Glomerular visceral epithelial cell (primary cell): ENCODE measurements at regions not wholly inside any gene's neighbourhood (a gene's known extent, or its start where the extent isn't known, plus 50 kb on each side); places are given as distances from the start of the nearest gene placed in this dataset.
"Not testable (repeated sequence)": the region's sequence is repeated elsewhere in the genome, so short reads cannot be mapped to it uniquely, and the experiment has no call there.

Source experiments
- DNase-seq: peaks from one replicate; pipeline ENCODE4 v3.0.0-alpha.2; 2016; ENCODE audit errors: extremely low spot score

- no peak for DNase-seq
Measured at GRCh38 chr17:34012709-34013375, 242.2 kb upstream of the CCL2 start.

GRCh38 chr17:34015253-34015652 is 239.8 kb upstream of the CCL2 start:
- no peak for DNase-seq

- no peak for DNase-seq
Measured at GRCh38 chr17:34024386-34024785, 230.7 kb upstream of the CCL2 start.

- no peak for DNase-seq
Measured at GRCh38 chr17:34024806-34025551, 230.1 kb upstream of the CCL2 start.

- DNase-seq, result not testable (repeated sequence)
Measured at GRCh38 chr17:34030601-34031000, 224.5 kb upstream of the CCL2 start.

- not testable (repeated sequence) for DNase-seq
Measured at GRCh38 chr17:34032305-34032704, 222.8 kb upstream of the CCL2 start.

- DNase-seq, result not testable (repeated sequence)
Measured at GRCh38 chr17:34038786-34039185, 216.3 kb upstream of the CCL2 start.

GRCh38 chr17:34039213-34039612 is 215.9 kb upstream of the CCL2 start:
- DNase-seq, result not testable (repeated sequence)

GRCh38 chr17:34039759-34040555 is 215.1 kb upstream of the CCL2 start:
- DNase-seq, result peak; percentile 4

- DNase-seq, result no peak
Measured at GRCh38 chr17:34045990-34046389, 209.1 kb upstream of the CCL2 start.

- no peak for DNase-seq
Measured at GRCh38 chr17:34051046-34051445, 204.0 kb upstream of the CCL2 start.

GRCh38 chr17:34054495-34054894 is 200.6 kb upstream of the CCL2 start:
- DNase-seq, result no peak

GRCh38 chr17:34055606-34056005 is 199.5 kb upstream of the CCL2 start:
- no peak for DNase-seq

- no peak for DNase-seq
Measured at GRCh38 chr17:34059423-34060220, 195.5 kb upstream of the CCL2 start.

- DNase-seq, result no peak
Measured at GRCh38 chr17:34066528-34066927, 188.6 kb upstream of the CCL2 start.

- no peak for DNase-seq
Measured at GRCh38 chr17:34067011-34067410, 188.1 kb upstream of the CCL2 start.

GRCh38 chr17:34068571-34068970 is 186.5 kb upstream of the CCL2 start:
- no peak for DNase-seq

- no peak for DNase-seq
Measured at GRCh38 chr17:34070712-34071111, 184.4 kb upstream of the CCL2 start.

GRCh38 chr17:34071886-34072420 is 183.1 kb upstream of the CCL2 start:
- DNase-seq, result no peak

GRCh38 chr17:34075076-34075475 is 180.0 kb upstream of the CCL2 start:
- DNase-seq, result no peak
